Osteocyte (in vitro differentiated cells): ENCODE measurements at regions not wholly inside any gene's neighbourhood (a gene's known extent, or its start where the extent isn't known, plus 50 kb on each side); places are given as distances from the start of the nearest gene placed in this dataset.

ENCODE experiments used
- DNase-seq: peaks from one replicate; pipeline ENCODE4 v3.0.0; 2021; ENCODE audit warnings: mixed read lengths; ENCODE audit not compliant: unreplicated experiment; ENCODE audit errors: extremely low spot score
- H3K27ac Mint-ChIP-seq: one replicate; pipeline ENCODE4 v1.8.0; 2021; ENCODE audit warnings: mild to moderate bottlenecking, mixed read lengths; ENCODE audit not compliant: unreplicated experiment
- H3K27me3 Mint-ChIP-seq: one replicate; pipeline ENCODE4 v1.8.0; 2021; ENCODE audit warnings: mixed read lengths; ENCODE audit not compliant: unreplicated experiment
- H3K36me3 Mint-ChIP-seq: one replicate; pipeline ENCODE4 v1.8.0; 2021; ENCODE audit warnings: mixed read lengths; ENCODE audit not compliant: unreplicated experiment
- H3K4me1 Mint-ChIP-seq: one replicate; pipeline ENCODE4 v1.8.0; 2021; ENCODE audit warnings: mixed read lengths; ENCODE audit not compliant: unreplicated experiment
- H3K4me3 Mint-ChIP-seq: one replicate; pipeline ENCODE4 v1.8.0; 2021; ENCODE audit warnings: mild to moderate bottlenecking, moderate library complexity, mixed read lengths; ENCODE audit not compliant: unreplicated experiment
- H3K9me3 Mint-ChIP-seq: one replicate; pipeline ENCODE4 v1.8.0; 2021; ENCODE audit warnings: mixed read lengths; ENCODE audit not compliant: unreplicated experiment
- CTCF ChIP-seq: fragments of 200-600 bp; sonication (generic); IDR thresholded peaks from 2 replicates; pipeline ENCODE4 v1.5.0; 2021; ENCODE audit warnings: antibody characterized with exemption, mild to moderate bottlenecking, moderate library complexity

DNA sequence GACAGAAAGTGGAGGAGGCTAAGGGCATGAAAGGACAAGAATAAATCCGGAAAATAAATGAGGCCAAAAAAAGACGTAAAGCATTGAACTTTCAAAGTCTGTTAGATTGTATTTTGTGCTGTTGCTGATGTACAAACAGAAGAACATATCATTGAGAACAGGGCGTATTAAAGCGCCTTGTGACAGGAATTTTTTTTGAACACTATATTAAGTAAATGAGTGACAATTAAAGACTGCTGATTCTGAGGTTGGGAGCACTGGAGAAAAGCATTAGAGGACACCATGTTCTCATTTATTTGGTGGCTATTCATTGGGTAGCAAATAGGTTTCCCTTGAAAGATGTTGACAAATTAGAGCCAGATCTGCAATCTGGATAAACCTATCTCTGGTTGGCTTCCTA, 137.3 kb upstream of the SGCD start:
- no peak for TF ChIP-seq CTCF
- no peaks in the 10 kb centered on the region for H3K9me3 Mint-ChIP-seq
- no peak overlapping the region for H3K4me3 Mint-ChIP-seq
- H3K27ac Mint-ChIP-seq = no peak overlapping the region
- peaks cover 21% of the 10 kb centered on the region for H3K4me1 Mint-ChIP-seq
- no peaks in the 10 kb centered on the region for H3K27me3 Mint-ChIP-seq
- H3K36me3 Mint-ChIP-seq = no peaks in the 10 kb centered on the region
- no peak for DNase-seq

GRCh38 chr5:156191547-156191946, 135.4 kb upstream of the SGCD start:
- H3K27ac Mint-ChIP-seq = no peak overlapping the region

GRCh38 chr5:156197042-156197635, 129.8 kb upstream of the SGCD start:
- H3K4me3 Mint-ChIP-seq = no peak overlapping the region
- no peaks in the 10 kb centered on the region for H3K36me3 Mint-ChIP-seq
- H3K27me3 Mint-ChIP-seq = no peaks in the 10 kb centered on the region
- no peak for TF ChIP-seq CTCF
- H3K27ac Mint-ChIP-seq = no peak overlapping the region
- H3K9me3 Mint-ChIP-seq = no peaks in the 10 kb centered on the region
- DNase-seq = no peak
- peaks cover 19% of the 10 kb centered on the region for H3K4me1 Mint-ChIP-seq

More at GRCh38 chr5:156191547-156191946, 135.4 kb upstream of the SGCD start:
- H3K4me1 Mint-ChIP-seq = peaks cover 17% of the 10 kb centered on the region
- DNase-seq = no peak
- no peak overlapping the region for H3K4me3 Mint-ChIP-seq
- no peaks in the 10 kb centered on the region for H3K36me3 Mint-ChIP-seq
- TF ChIP-seq CTCF = no peak
- no peaks in the 10 kb centered on the region for H3K27me3 Mint-ChIP-seq
- no peaks in the 10 kb centered on the region for H3K9me3 Mint-ChIP-seq

DNA sequence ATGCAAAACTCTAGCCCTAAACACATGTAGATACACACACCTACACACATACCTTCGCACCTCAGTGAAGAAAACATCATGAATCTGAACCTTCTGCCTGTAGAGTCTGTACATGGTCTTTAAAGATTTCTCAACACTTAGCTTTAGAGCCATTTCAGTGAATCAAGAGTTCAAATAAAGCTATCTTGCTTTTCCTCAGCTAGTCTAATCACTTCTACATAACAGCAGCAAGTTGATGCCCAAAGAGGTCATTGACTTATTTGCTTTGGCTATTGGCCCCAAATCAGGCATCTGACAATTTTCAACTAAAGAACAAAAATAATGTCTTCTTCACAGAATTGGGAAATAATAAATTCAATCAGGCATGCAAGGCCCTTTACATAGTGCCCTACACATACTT, 127.9 kb upstream of the SGCD start:
- Mint-ChIP-seq H3K9me3 (no peaks in the 10 kb centered on the region), H3K27me3 (no peaks in the 10 kb centered on the region)

More for the DNA sequence above, 127.9 kb upstream of the SGCD start:
- Mint-ChIP-seq H3K27ac (no peak overlapping the region), H3K4me3 (no peak overlapping the region), H3K36me3 (no peaks in the 10 kb centered on the region), H3K4me1 (peaks cover 26% of the 10 kb centered on the region)
- no peak for TF ChIP-seq CTCF
- no peak for DNase-seq
